ENCODE measurements at regions not wholly inside any gene's neighbourhood (a gene's known extent, or its start where the extent isn't known, plus 50 kb on each side); places are given as distances from the start of the nearest gene placed in this dataset.
"Not testable (repeated sequence)": the region's sequence is repeated elsewhere in the genome, so short reads cannot be mapped to it uniquely, and the experiment has no call there.

DNA sequence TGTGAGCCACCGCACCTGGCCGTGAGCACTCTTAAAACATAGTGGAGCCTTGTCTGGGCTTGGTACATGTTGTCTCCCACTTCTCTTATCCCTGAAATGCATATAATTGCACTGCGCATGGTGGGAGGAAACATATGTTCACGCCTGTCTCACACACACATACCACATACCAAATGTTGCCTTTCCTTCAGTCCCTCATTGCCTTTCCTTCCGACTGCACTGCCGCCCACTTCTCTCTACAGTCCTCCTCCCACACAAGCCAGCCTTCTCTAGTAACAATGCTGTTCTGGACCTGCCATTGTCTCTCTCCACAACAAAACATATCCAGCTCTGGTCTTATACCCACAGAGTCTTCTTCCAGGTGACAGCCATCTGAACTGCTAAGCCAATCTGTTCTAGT lies 88.3 kb upstream of the PTHLH start:
- DNase-seq (ENCODE audit: low spot score), result no peak

DNA sequence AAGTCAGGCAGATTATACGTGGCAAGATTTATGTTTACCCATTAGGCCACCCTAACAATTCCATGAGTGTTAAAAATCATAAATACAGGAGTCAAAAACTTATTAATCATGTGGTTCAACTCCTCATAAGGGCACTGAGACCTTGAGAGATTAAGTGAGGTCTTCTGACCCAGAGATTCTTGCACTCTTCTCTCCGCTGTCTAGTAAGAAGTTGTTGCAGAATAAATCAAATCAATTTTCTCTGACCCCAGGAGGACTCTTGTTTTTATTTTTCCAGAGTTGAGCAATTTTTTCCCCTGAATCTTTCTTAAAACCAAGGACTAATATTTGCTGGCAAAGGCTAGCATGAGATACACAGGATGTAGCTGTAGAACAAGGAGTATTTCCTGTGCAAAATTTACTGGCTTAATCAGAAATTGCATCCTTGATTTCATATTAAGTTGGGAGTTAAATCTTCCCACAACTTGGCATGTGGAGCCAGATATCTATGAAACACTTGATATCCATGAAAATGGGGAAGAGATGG lies 90.9 kb upstream of the PTHLH start:
- no peak for DNase-seq (ENCODE audit: low spot score)

DNA sequence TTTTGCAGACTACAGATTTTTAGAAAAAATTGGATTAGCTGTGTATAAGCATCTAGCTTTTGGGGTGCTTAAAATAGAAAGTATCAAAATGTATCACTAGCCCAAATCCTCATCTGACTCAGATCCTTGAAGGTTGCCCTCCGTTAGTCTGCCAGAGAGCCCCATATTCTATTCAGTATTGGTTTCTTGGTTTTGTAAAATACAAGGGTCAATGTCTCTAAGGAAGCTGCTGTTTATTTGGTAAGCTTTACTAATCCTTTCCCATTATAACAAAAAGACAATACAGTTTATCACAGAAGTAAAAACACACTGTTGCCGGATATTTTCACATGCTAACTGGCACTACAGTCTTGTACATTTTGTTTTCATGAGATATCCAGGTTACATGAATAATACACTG lies 92.8 kb upstream of the PTHLH start:
- DNase-seq (ENCODE audit: low spot score), result no peak

DNA sequence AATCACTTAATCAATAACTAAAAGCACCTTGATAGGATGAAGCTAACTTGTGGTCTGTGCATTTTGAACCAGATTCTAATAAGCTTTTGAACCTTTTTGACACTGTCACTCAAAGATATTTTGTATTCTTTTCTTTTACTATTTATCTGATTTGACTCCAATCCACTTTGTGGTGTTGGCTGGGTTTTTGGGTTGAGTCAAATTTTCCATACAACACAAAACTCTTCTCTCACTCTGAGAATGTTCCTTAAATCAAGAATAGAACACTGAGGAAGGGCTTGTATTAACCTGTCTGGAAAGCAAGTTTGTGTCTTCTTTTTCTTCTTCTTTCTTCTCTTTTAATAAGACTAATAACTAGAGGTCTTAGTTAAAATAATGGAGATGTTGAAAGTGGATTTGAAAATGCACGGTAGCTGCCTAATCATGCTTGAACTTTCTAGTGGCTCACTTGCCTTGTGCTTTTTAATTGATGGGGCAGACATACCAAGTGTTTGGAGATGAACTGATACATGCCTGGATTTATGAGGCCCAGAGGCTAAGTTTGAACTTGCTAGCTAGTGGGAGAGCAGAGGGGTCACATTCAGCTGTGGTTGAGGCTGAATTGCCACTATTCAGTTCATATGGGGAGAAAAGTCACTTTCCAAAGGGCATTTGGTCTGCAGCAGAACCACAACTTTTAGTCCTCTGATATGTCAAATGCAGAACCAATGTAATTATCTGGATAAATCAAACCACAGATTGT lies 93.5 kb upstream of the PTHLH start:
- DNase-seq (ENCODE audit: low spot score), result no peak

DNA sequence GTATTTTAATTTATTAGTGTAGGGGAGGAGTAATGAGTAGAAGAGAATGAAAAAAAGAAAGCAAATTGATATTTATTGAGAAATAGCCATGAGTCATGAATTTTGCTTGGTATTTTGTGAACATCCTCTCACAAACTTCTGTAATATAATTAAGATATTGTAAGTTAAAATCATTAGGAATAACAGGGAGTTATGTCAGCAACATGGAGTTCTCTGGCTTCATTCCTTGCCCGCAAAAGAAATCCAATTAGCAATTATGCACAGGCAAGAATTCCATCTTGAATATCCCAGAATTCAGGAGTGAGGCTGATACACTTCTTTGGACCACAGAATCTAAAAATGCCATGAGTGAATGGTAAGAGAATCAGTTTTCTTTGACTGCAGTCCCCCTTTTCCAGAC lies 94.3 kb upstream of the PTHLH start:
- DNase-seq (ENCODE audit: low spot score), result no peak

DNA sequence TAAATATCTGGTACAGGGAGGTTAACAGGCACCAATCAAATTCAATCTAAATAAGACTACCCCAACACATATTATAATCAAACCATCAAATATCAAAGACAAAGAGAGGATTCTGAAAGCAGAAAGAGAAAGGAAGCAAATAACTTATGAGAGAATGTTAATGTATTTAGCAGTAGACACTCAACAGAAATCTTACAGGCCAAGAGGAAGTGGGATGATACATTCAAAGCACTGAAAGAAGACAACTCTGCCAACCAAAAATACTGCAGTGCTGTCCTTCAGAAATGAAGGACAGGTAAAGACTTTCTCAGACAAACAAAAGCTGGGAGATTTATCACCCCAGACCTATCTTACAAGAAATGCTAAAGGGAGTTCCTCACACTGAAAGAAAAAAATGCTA lies 95.9 kb upstream of the PTHLH start:
- no peak for DNase-seq (ENCODE audit: low spot score)

DNA sequence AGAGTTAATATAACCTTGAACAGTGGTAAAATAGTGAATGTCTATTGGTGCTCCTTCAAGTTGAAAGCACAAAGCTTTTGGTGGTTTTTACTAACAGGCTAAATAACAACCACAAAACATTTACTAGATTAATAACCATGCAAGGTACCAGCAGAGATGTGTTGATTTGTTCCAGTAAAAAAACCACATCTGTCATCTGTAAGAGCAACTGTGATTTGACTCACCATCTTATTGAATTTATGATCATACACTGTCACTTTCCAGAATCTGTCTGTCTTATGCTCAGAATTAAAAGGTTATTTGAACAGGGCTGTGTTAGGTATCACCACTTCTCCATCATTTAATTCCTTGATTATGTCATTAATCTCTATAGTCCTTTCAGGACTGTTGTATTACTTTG lies 107.0 kb upstream of the PTHLH start:
- DNase-seq (ENCODE audit: low spot score), result no peak

DNA sequence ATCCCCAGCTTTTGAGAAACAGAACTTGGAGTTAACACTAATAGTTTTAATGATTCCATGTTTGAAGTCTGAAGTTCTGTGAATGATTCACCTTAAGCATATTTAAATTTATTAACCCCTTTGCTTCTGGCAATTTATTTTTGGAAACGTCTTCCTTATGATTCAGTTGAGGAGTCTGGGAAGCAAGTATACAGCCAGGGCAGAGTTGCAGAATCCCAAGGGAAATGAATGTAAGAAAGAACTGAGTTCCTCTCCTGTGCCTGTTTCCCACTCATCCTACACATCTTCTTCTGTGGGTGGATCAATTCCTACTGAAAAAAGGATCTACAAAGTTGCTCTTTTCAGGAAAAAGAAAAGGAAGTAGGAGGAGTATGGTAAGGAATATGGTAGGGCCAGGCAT lies 108.2 kb upstream of the CCDC91 start:
- DNase-seq (ENCODE audit: low spot score), result no peak

DNA sequence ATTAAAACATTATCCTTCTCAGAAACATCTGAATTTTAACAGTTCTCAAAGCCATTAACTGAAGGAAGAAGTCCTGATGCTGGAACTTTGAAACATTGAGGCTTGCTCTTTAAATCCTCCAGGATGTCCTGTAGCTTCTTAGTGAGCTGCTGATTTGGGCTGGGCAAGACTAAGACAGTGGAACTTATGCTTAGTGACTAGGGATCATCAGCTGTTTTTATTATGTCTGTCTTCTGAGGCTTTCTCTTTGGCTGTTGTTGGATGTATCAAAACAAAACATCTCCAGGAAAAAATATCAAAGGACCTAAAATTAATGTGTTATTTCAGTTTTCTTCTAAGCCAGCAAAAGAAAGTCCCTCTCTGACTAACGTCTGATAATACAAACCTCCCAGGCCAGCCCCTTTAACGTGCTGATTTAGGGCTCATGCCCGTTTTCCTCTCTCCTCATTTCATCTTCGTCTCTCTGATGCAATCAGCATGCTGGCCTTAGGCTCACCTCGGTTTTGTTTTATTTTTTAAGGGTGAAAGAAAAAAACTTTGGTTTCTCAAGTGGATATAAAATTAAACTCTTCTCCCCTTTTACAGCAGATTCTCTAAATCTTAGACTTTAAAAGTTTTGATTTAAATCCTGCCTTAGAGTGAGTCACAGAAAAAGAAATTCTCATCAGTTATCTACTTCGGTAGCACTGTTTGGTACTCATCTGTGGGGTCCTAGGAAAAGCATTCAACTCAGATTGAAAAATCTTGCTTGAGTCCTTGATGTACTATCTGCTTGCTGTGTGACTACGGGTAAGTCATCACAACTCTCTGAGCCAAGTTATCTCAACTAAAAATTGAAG lies 106.2 kb upstream of the CCDC91 start:
- DNase-seq (ENCODE audit: low spot score), result no peak

DNA sequence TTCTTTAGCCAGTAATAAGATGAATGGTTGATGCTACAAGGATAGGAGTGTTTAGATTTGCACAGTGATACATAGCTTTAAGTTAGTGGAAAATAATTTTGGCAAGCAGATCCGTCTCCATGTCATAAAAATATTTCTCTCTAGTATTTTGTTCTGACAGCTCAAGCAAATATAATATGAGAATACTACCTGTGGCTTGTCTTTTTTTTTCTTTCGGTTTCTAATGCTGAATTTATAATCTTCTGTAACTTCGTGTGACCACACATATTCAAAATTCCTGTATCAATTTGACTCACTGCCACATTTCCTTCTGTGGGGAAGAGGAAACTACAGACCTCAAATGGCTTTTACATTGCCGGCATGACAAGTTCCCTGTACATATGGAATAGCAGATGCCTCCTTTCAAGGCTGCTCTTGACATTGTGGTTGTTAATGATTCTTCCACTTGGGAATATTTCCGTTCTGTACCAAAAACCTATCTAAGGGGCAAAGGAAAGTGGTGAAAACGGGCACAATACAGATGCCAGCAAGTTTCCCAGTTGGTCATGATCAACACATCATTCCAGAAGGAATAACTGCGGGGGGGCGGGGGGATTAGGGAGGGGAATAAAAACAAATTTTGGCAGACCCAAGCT lies 103.6 kb upstream of the CCDC91 start:
- DNase-seq (ENCODE audit: low spot score), result no peak

DNA sequence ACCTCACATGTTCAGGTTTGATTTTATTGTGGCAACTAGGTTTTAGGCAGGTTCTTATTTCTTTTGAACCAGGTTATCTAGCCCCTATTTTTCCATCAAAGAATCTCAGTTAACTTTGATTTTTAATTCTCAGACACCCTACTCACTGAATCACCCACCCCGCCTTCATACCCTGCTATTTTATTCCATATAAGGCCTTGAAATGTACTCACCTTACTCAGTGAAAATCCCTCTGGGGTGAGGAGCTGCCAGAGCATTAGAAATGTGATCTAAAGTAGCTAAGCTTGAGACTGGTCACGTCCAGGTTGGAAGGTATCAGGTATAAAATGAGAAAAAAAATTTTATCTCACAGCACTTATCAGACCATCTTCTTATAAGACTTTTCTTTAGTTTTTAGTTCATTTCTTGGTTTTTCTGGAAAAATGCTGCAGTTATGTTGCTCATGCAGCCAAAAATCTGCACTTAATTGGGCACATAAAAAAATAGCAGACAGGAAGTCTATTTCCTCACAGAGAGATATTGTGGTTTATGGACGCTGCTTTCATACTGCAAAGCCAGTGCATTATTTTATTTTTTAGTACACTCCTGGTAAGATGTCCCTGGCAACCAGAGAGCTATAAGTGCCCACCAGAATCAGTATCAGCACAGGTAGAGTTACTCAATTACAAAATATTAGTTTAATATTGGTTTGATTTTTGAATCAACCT lies 101.5 kb upstream of the CCDC91 start:
- DNase-seq (ENCODE audit: low spot score), result no peak

DNA sequence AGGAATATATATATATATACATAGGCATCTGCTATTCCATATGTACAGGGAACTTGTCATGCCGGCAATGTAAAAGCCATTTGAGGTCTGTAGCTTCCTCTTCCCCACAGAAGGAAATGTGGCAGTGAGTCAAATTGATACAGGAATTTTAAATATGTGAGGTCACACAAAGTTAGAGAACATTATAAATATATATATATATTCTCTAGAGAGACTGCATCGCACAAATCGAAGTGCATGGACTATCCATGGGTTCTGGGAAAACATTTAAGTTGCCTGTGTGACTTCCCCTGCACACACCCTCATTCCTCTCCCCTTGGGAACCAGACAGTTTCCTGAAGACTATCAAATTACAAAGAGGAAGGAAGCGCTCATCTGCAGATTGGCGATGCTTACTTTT lies 100.9 kb upstream of the CCDC91 start:
- no peak for DNase-seq (ENCODE audit: low spot score)

DNA sequence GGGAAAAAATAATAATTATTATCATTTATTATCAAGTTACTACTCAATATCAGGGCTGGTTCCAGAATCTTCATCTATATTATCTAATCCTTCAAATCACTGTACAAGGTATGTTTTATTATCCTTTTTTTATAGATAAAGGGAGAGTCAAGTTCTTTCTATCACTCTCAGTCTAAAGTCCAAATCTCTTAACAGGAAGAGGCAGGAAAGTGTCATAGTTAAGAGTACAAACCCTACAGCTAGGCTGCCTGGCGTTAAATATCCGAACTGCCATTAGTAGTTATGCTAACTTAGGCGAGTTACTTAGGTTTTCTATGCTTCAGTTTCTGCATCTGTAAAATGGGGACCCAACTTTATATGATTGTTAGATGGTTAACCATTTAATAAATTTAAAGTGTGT lies 99.4 kb upstream of the CCDC91 start:
- DNase-seq (ENCODE audit: low spot score), result no peak

DNA sequence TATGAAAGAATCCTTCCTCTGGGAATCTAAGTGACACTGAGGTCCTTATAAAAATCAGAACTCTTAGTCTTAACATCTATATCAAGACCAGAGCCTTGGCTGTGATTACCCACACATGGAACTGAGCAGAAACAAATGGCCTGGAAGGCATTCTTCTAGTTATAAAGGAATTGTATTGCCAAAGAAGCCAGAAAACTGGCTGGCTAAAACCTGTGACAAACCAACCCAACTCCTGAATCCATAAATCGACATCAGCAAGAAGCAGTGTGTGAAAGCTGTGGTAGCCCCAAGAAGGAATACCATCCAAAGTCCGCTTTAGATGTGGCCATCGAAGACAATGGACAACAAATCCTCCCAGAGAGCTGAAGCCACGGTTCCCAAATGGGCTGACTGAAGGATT lies 97.9 kb upstream of the CCDC91 start:
- DNase-seq (ENCODE audit: low spot score), result no peak

DNA sequence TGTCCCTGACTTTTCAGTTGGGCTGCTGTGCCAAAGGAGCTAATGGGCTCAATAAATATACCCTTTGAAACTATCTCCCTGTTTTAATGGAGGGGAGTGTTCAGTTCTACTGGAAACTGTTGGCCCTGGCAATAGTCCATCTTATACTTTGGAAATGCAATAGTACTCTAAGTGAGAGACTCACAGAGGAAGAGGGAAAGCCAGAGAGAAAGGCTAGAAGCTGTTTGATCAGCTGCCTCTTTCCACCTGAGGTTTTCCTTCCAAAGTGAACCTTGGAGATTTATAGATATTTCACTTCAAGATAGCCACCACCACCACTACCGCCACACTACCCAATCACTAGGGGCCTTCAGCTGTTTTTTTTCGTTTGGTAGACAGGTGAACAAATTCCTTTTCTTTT lies 93.6 kb upstream of the CCDC91 start:
- DNase-seq (ENCODE audit: low spot score), result no peak

DNA sequence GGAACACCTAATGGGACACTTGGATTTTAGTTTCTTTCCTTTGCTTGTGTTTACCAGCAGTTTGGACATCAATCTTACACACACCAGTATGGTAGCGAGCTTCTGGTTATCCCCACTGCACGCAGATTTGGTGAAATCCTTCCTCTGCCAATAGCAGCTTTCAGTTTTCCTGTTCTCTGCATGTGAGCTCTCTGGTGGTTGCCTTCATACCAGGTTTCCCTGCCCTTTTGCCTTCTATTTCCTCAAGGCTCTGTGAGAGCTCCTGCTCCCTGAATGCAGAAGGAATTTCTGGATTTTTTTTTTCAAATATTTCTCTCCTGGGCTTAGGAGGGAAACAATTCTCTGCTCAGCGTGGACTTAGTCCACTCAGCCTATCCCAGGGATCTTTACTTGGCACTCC lies 93.0 kb upstream of the CCDC91 start:
- DNase-seq (ENCODE audit: low spot score), result no peak

DNA sequence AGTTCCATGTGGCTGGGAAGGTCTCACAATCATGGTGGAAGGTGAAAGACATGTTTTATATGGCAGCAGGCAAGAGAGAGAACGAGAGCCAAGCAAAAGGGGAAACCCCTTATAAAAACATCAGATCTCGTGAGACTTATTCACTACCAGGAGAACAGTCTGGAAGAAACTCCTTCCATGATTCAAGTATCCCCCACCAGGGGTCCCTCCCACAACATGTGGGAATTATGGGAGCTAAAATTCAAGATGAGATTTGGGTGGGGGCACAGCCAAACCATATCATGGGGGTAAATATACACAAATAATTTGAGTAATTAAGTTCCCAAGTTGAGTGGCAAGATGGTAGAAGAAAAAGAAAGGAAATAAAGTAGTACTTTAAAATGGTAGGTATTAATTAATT lies 91.0 kb upstream of the CCDC91 start:
- not testable (repeated sequence) for DNase-seq (ENCODE audit: low spot score)

DNA sequence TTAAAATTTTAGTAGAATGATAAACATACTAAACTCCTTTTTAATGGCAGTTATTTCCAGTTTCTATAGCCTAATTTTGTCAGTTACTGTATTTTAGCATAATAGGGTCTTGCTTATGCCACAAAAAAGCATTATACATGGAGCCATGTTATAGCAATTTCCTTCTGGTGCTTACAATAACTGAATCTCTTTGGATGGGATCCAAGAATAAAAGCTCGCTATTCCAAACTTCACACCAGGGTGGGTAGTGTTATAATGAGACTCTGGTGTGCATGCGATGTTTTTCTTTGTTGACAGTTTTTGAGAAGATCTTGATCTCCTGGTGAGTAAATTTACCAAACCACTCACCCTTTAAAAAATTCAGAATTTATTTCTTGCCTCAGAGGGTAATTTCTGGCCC lies 90.4 kb upstream of the CCDC91 start:
- no peak for DNase-seq (ENCODE audit: low spot score)

DNA sequence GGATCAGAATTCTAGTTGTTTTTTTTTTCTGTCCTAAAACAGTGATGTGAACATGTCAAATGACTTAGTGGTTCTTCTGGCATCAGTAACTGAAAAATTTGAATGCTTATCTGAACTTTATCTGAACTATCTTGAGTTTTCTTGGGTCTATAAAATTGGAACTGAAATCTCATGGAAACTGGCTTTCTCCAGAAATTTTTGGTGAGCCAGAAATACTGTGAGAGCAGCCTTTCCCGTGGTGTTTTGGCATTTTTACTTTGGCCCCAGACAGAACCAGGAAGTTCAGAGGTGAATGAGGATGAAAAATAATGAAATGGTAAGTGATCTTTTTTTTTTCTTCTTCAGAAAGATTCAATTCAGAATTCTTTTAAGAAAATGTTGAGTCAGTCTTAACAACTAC lies 89.5 kb upstream of the CCDC91 start:
- DNase-seq (ENCODE audit: low spot score), result no peak

DNA sequence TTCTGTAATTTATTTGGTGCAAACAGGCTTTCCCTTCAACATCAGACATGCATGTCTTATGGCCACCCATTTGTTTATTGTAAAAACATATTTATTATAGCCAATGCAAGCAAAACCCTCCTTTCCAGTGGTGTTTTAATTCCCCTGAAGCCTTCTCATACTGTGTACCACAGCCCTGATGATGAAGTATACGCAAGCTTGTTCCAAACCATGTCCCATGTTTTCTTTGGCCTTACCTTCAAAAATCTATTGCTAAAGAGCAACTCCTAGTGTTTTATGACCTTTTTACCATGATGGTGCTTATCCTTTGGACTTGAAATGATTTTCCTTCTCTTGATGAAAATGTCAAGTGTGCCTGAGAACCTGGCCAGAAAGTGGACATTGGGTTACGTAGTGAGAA lies 85.9 kb upstream of the CCDC91 start:
- no peak for DNase-seq (ENCODE audit: low spot score)

DNA sequence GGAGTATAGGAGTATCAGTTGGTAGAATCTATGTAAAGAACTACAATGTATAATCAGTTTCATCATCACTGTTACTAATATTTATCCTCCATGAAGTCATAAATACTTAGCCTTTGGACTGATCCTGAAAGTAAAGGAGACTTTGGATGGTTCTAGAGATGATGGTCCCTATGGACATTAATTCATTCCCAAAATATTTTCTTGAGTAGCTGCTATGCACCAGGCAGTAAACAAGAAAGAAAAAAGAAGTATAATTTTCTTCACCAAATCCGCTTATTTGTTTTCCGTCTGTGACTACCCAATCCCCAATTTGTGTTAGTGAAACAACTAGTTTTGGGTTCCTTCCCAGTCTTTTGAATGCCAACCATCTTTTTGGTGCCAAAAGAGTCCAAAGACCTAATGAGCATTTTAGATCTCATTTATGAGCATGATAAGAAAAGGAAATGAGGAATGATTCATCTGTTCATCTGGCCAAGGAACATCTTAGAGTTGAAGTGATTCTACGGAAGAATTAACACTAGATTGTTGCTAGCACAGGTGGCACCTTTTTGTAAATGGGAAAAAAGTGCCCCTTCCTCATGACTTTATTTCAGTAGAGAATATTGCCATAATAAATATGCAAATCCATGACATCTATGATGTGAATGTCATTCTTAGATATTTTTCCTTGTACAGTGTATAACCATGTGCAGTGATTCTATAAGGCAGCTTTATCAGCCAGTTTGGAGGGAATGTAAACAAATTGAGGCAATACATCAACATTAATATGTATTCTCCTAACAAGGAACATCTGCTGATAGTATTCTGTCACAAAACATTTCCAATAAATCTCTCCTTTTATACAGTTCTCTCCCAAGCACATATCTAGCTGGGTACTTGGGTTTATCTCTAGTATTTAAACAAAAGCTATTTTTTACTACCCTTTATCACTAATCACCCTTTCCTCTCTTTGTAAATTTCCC lies 85.1 kb upstream of the CCDC91 start:
- no peak for DNase-seq (ENCODE audit: low spot score)
